Breast epithelium (tissue), 4 donors: ENCODE measurements at regions not wholly inside any gene's neighbourhood (a gene's known extent, or its start where the extent isn't known, plus 50 kb on each side); places are given as distances from the start of the nearest gene placed in this dataset.

Experiments used
- DNase-seq, 2 donors: peaks; one replicate each; pipeline ENCODE4 v3.0.0-alpha.2; 2019; ENCODE audit warnings: low spot score in 2 of 2
- H3K27ac ChIP-seq, 2 donors: fragments of 200-600 bp; sonication (generic) in 1 of 2; one replicate each; pipeline ENCODE4 v1.5.1; 2016 to 2019; ENCODE audit warnings: mild to moderate bottlenecking in 1 of 2
- H3K27me3 ChIP-seq, 2 donors: fragments of 200-600 bp; sonication (generic) in 1 of 2; one replicate each; pipeline versions ENCODE4 v1.5.1 to v1.6.0; 2017 to 2019; ENCODE audit warnings: control low read depth in 1 of 2, mild to moderate bottlenecking in 1 of 2
- H3K36me3 ChIP-seq: fragments of 200-600 bp; one replicate; pipeline ENCODE4 v1.5.1; 2019
- H3K4me1 ChIP-seq, 2 donors: fragments of 200-600 bp; sonication (generic); one replicate each; pipeline ENCODE4 v1.5.1; 2016 to 2019; ENCODE audit warnings: control low read depth in 1 of 2
- H3K4me3 ChIP-seq, 3 donors: fragments of 200-600 bp; sonication (generic); 1 replicate in 2 of 3; 2 replicates in 1 of 3; pipeline ENCODE4 v1.5.1; 2016 to 2019; ENCODE audit warnings: mild to moderate bottlenecking in 3 of 3, moderate library complexity in 2 of 3
- H3K9me3 ChIP-seq, 2 donors: fragments of 200-600 bp; sonication (generic) in 1 of 2; one replicate each; pipeline ENCODE4 v1.5.1; 2016 to 2019; ENCODE audit warnings: control low read depth in 1 of 2
- CTCF ChIP-seq, 3 donors: fragments of 450-650 bp; IDR thresholded peaks; one replicate each; pipeline ENCODE4 v1.5.1; 2016 to 2017; ENCODE audit warnings: antibody characterized with exemption in 3 of 3, mild to moderate bottlenecking in 3 of 3, moderate library complexity in 3 of 3
- POLR2A ChIP-seq: fragments of 450-650 bp; IDR thresholded peaks from one replicate; pipeline ENCODE4 v1.6.1; 2016; ENCODE audit warnings: antibody characterized with exemption, mild to moderate bottlenecking, moderate library complexity
- POLR2AphosphoS5 ChIP-seq, 3 donors: sonication (generic); formaldehyde crosslinking; IDR thresholded peaks; one replicate each; pipeline ENCODE4 v1.6.1; 2017; ENCODE audit warnings: antibody characterized with exemption in 3 of 3
- intact Hi-C: fragments of 100-400 bp; cut with DNase I; formaldehyde crosslinking; loops from one replicate; pipeline ENCODE4 v1.15.1; 2023; ENCODE audit warnings: low total_unique reads

GRCh38 chr2:126970583-126970982 lies 71.9 kb downstream of the TEX51 start:
- H3K4me1 ChIP-seq, result no peaks in the 10 kb centered on the region
- no peaks in the 10 kb centered on the region for H3K36me3 ChIP-seq
- H3K27ac ChIP-seq, result no peak overlapping the region
- no peak for TF ChIP-seq POLR2AphosphoS5 (IDR thresholded peaks at IDR 0.05)
- no peak for TF ChIP-seq CTCF (IDR thresholded peaks at IDR 0.05)
- TF ChIP-seq POLR2A, result no peak
- intact Hi-C loops, result no loop called here
- no peak overlapping the region for H3K4me3 ChIP-seq
- no peak for DNase-seq
- no peaks in the 10 kb centered on the region for H3K9me3 ChIP-seq
- no peaks in the 10 kb centered on the region for H3K27me3 ChIP-seq

GRCh38 chr2:126971162-126971480 lies 72.4 kb downstream of the TEX51 start:
- H3K4me3 ChIP-seq, result peak overlapping the region in 2 of 3 donors; percentile 54 to 69
- TF ChIP-seq POLR2AphosphoS5 (IDR thresholded peaks at IDR 0.05) (no peak), POLR2A (no peak), CTCF (IDR thresholded peaks at IDR 0.05) (no peak)
- intact Hi-C loops, result no loop called here
- no peaks in the 10 kb centered on the region for H3K9me3 ChIP-seq
- no peak overlapping the region for H3K27ac ChIP-seq
- H3K36me3 ChIP-seq, result no peaks in the 10 kb centered on the region
- no peaks in the 10 kb centered on the region for H3K4me1 ChIP-seq
- no peak for DNase-seq
- H3K27me3 ChIP-seq, result no peaks in the 10 kb centered on the region

- TF ChIP-seq CTCF (IDR thresholded peaks at IDR 0.05) (peak; percentile 55 to 90 (median 76)), POLR2AphosphoS5 (IDR thresholded peaks at IDR 0.05) (no peak)
- Histone ChIP-seq H3K4me1 (no peaks in the 10 kb centered on the region), H3K9me3 (no peaks in the 10 kb centered on the region), H3K27ac (no peak overlapping the region), H3K36me3 (no peaks in the 10 kb centered on the region), H3K27me3 (no peaks in the 10 kb centered on the region), H3K4me3 (peak overlapping the region; percentile 35 to 69 (median 54))
- DNase-seq, result peak; percentile 26 to 61
- intact Hi-C loops, result no loop called here
Observed at GRCh38 chr2:126971481-126972278, 73.0 kb downstream of the TEX51 start.

- no peaks in the 10 kb centered on the region for H3K27me3 ChIP-seq
- H3K36me3 ChIP-seq, result no peaks in the 10 kb centered on the region
- no peak overlapping the region for H3K27ac ChIP-seq
- H3K4me1 ChIP-seq, result no peaks in the 10 kb centered on the region
- H3K4me3 ChIP-seq, result peak overlapping the region; percentile 35 to 69 (median 54)
- no peaks in the 10 kb centered on the region for H3K9me3 ChIP-seq
- intact Hi-C loops, result no loop called here
- DNase-seq, result no peak
- TF ChIP-seq POLR2A (no peak), POLR2AphosphoS5 (IDR thresholded peaks at IDR 0.05) (no peak), CTCF (IDR thresholded peaks at IDR 0.05) (peak in 1 of 3 donors; percentile 5)
Observed at GRCh38 chr2:126972279-126972626, 73.6 kb downstream of the TEX51 start.

- Histone ChIP-seq H3K4me3 (no peak overlapping the region), H3K9me3 (no peaks in the 10 kb centered on the region), H3K27ac (no peak overlapping the region), H3K27me3 (no peaks in the 10 kb centered on the region), H3K36me3 (no peaks in the 10 kb centered on the region), H3K4me1 (no peaks in the 10 kb centered on the region)
- intact Hi-C loops, result no loop called here
- DNase-seq, result no peak
- TF ChIP-seq POLR2A, result no peak
- TF ChIP-seq CTCF (IDR thresholded peaks at IDR 0.05), result no peak
- no peak for TF ChIP-seq POLR2AphosphoS5 (IDR thresholded peaks at IDR 0.05)
Observed at GRCh38 chr2:126973745-126974144, 75.1 kb downstream of the TEX51 start.
